NCI-H82 treated with DMSO at 0.1 percent for 48 hours (cell line): ENCODE measurements at regions not wholly inside any gene's neighbourhood (a gene's known extent, or its start where the extent isn't known, plus 50 kb on each side); places are given as distances from the start of the nearest gene placed in this dataset.
A peak's percentile ranks its signal among the peaks of the same experiment; 100 is the strongest.
"Not testable (repeated sequence)": the region's sequence is repeated elsewhere in the genome, so short reads cannot be mapped to it uniquely, and the experiment has no call there.

Experiments
- DNase-seq: peaks from one replicate; lab custom pipeline; 2025; ENCODE audit not compliant: unreplicated experiment; lab: John Stamatoyannopoulos, UW

GRCh38 chr3:116512281-116512680 is 67.0 kb upstream of the LSAMP start:
- no peak for DNase-seq

- DNase-seq, result no peak
These were observed 67.6 kb upstream of the LSAMP start for GRCh38 chr3:116512931-116513330.

DNA sequence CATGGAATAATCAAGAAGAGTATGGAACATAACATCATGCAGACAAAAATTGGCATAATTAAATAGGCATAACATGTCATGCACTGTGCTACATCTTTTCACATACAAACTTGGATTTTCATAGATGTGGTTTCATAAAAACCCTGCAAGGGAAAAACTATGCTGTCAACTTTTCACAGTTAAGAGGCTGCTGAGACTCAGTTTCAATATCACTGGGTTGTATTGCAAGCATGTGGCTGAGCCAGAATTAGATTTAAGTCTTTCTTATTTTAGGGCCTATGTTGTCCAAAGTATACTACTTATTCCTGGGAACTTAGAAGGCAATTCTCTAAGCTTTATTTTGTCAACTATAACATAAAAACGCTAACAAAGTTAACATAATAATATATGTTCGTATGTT is 70.7 kb upstream of the LSAMP start:
- no peak for DNase-seq

DNA sequence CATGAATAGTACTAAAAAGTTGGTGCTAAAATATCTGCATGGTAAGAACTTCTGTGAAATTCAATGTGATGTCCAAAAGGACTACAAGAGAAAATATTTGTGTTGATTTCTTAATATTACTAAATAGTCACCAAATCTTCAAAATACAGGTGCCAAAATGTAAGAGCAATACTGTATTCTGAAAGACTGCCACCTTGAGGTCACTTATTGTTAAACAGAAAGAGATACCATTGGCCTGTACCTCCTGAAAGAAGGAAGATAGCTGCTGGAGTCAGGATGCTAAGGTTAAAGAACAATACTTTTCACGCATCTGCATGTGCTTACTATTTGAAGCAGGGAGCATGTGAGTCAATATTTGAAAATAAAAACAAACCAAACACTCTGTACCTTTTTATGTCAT is 72.0 kb upstream of the LSAMP start:
- peak; percentile 4 for DNase-seq

- DNase-seq, result not testable (repeated sequence)
These were observed 73.8 kb upstream of the LSAMP start for GRCh38 chr3:116519101-116519500.

DNA sequence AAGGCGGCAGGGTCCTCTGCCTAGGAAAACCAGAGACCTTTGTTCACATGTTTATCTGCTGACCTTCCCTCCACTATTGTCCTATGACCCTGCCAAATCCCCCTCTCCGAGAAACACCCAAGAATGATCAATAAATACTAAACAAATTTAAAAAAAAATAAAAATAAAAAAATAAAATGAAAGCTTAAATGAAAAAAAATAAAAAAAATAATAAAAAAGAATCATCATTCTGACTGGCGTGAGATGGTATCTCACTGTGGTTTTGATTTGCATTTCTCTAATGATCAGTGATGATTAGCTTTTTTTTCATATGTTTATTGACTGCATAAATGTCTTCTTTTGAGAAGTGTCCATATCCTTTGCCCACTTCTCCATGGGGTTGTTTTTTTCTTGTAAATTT is 74.5 kb upstream of the LSAMP start:
- DNase-seq, result not testable (repeated sequence)

- no peak for DNase-seq
These were observed 79.3 kb upstream of the LSAMP start for GRCh38 chr3:116524453-116525210.

GRCh38 chr3:116552246-116552645 is 107.0 kb upstream of the LSAMP start:
- DNase-seq, result no peak

DNA sequence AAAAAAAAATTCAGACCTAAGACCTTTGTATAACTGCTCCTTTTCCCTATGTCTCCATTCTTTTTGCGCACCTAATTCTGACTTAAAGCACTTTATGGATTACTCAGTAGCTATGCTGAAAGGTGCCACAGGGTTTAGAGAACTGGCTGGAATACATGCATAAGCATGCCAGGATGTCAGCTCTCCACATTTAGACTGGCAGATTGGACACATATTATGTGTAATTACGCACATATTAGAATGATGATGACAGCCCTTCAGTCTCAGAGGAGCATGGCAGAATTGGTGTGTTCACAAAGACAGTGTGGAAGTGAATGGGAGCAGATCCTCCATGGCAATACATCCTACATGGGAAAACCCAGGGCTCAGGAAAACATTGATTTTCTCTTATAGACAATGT is 108.1 kb upstream of the LSAMP start:
- DNase-seq, result no peak

GRCh38 chr3:116561529-116561928 is 116.2 kb upstream of the LSAMP start:
- DNase-seq, result no peak

- DNase-seq, result no peak
These were observed 118.1 kb upstream of the LSAMP start for GRCh38 chr3:116563351-116563750.

GRCh38 chr3:116566478-116566960 is 121.2 kb upstream of the LSAMP start:
- no peak for DNase-seq

- no peak for DNase-seq
These were observed 124.3 kb upstream of the LSAMP start for GRCh38 chr3:116569611-116570010.

DNA sequence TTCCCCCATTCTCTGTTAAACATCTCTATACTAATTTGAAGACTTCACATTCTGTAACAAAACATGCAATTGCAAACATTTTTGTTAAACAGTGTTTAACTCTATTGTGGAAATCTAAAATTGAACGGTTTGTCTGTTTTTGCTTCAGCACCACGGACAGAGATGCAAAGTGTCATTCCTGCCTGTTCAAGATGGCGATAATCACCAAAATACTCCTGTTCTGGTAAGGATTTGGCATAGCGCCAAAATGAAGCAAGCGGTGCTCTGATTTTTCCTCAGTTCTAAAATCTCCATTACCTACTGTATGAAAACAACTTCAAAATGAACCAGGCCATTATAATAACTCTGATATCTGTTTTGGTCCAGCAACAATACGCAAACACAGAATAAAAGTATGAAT is 129.7 kb upstream of the TUSC7 start:
- no peak for DNase-seq

DNA sequence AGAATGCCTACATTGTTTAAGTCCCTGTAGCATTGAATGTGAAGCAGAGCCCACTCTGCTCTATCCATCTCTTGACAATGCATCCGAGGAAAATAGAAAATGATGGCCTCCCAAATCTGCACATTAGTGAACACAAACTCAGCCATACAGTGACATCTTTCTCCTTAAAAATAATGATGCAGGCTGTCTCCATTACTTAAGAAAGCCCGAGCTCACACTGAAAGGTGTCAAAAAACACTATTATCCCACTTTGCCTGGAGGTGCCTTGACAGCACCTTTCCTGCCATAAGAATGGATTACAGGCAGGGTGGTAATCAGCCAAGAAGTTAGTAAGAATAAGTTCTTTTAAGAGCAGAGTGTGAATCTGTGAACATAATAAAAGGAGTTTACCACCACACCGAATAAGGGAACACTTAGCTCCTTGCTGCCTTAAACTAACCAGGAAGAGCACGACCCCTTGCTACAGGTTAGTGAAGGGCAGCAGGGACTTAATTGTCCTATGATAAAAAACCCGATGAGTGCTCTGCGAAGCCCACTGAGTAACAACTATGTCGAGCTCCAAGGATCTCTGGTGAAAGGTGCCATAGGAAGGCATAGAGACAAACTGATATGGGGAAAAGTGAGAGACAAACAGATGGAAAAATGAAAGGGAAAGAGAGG is 123.2 kb upstream of the TUSC7 start:
- DNase-seq, result no peak

DNA sequence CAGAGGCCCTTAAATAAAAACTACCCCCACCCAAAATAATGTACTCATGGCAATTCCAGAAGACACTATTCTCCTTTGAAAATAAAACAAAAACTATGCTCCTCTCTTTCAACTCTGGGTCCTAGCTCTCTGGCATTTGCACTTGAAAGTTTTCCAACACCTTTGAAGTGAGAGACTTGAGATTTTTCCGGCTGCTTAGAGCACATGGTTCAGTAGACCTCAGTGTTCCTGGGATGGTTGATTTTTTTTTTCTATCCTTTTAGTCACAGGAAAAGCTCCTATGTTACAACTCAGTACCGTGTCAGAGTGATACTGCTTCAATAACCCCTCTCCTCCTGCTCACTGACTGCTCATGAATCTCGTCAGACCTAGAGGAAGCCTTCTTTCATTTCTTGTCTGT is 118.3 kb upstream of the TUSC7 start:
- no peak for DNase-seq

GRCh38 chr3:116601206-116601605 is 108.4 kb upstream of the TUSC7 start:
- DNase-seq, result no peak

GRCh38 chr3:116607205-116607604 is 102.4 kb upstream of the TUSC7 start:
- no peak for DNase-seq

DNA sequence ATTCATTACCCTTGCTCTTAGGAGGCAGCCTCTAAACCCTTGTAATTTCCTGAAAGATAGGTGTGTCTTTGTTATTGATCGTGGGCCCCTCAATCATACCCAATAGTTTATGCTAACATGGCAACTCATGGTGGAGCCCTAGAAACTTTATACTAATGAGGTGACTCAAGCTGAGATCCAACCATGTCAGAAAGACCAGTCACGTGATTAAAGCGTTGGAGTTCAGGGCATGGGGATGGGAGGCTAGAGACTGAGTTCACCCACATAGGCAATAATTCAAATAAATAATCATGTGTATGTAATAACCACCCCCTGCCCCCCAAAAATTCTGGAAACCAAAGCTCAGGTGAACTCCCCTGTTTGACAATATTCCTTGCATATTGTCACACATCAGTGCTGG is 99.5 kb upstream of the TUSC7 start:
- DNase-seq, result no peak

- DNase-seq, result peak; percentile 43
These were observed 94.7 kb upstream of the TUSC7 start for GRCh38 chr3:116614795-116615362.

DNA sequence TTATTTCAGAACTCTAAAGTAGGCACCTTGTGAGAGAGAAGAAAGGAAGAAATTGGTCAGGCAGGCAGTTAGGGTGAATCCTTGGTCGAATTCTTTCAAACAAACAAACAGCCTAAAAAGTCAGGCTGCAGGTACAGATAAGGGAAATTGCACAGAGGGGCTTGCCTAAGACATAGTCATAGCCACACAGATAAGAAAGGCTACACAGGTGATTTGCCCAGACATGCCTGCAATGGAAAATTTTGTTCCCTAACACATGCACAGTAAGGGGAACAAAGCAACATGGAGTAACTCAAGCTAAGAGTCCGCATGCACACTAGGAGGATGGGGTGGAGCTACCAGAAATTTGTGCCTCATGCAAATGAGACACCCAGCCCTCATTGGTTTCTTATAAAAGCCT is 91.4 kb upstream of the TUSC7 start:
- no peak for DNase-seq

- no peak for DNase-seq
These were observed 90.6 kb upstream of the TUSC7 start for GRCh38 chr3:116618930-116619329.
